A673 (cell line): ENCODE measurements at regions not wholly inside any gene's neighbourhood (a gene's known extent, or its start where the extent isn't known, plus 50 kb on each side); places are given as distances from the start of the nearest gene placed in this dataset.

ENCODE experiments used
- CTCF ChIP-seq: fragments of 300-800, 200-600 bp; sonication (generic); conservative IDR thresholded peaks from 2 replicates; pipeline ENCODE4 v1.5.1; 2017; ENCODE audit warnings: low read depth, mild to moderate bottlenecking, antibody characterized with exemption, low read length, moderate library complexity, mixed read lengths
- EZH2 ChIP-seq: fragments of 200-600 bp; sonication (generic); IDR thresholded peaks from 2 replicates; pipeline ENCODE4 v1.6.1; 2017; ENCODE audit warnings: borderline replicate concordance, low read depth, mild to moderate bottlenecking, mixed read lengths, antibody characterized with exemption, low read length; ENCODE audit not compliant: poor library complexity, severe bottlenecking

- TF ChIP-seq CTCF (no peak), EZH2 (no peak)
Measured at GRCh38 chr6:109920911-109921310, 57.2 kb upstream of the GPR6 start.
